Activated CD8-positive, alpha-beta T cell treated with anti-CD3 and anti-CD28 coated beads for 36 hours (primary cell): ENCODE measurements at regions not wholly inside any gene's neighbourhood (a gene's known extent, or its start where the extent isn't known, plus 50 kb on each side); places are given as distances from the start of the nearest gene placed in this dataset.

Source experiments
- ATAC-seq: fragments of 200-7000 bp; cut with Tn5 transposase; one replicate; pipeline ENCODE4 v1.10.0; 2021; ENCODE audit warnings: mild to moderate bottlenecking, moderate library complexity
- CTCF ChIA-PET: fragments of 350-600 bp; sonication (Branson Sonifier 250); formaldehyde crosslinking; loops from one replicate; lab custom pipeline; 2021; ENCODE audit warnings: antibody characterized with exemption; lab: Charles Lee
- POLR2A ChIA-PET: fragments of 350-600 bp; sonication (Branson Sonifier 250); formaldehyde crosslinking; loops from one replicate; lab custom pipeline; 2021; ENCODE audit warnings: antibody characterized with exemption; lab: Charles Lee
- DNase-seq: peaks from one replicate; pipeline ENCODE4 v3.0.0-alpha.2; 2020
- H3K27ac Mint-ChIP-seq: one replicate; pipeline ENCODE4 v1.8.0; 2021; ENCODE audit warnings: mild to moderate bottlenecking, mixed read lengths
- H3K27me3 Mint-ChIP-seq: one replicate; pipeline ENCODE4 v1.8.0; 2021; ENCODE audit warnings: mixed read lengths
- H3K36me3 Mint-ChIP-seq: one replicate; pipeline ENCODE4 v1.8.0; 2021; ENCODE audit warnings: low read depth, mixed read lengths
- H3K4me1 Mint-ChIP-seq: one replicate; pipeline ENCODE4 v1.8.0; 2021; ENCODE audit warnings: low read depth, mixed read lengths
- H3K4me3 Mint-ChIP-seq: one replicate; pipeline ENCODE4 v1.8.0; 2021; ENCODE audit warnings: mild to moderate bottlenecking, moderate library complexity, mixed read lengths
- H3K9me3 Mint-ChIP-seq: one replicate; pipeline ENCODE4 v1.8.0; 2021; ENCODE audit warnings: mixed read lengths
- intact Hi-C: fragments of 100-400 bp; cut with micrococcal nuclease; formaldehyde crosslinking; loops from one replicate; pipeline ENCODE4 v1.10.0; 2022
- TF ChIP-seq, protein P1 (sequence below): fragments of 200-600 bp; IDR thresholded peaks from one replicate; pipeline ENCODE4 v1.8.0; 2022; ENCODE audit warnings: antibody characterized with exemption, mild to moderate bottlenecking

DNA sequence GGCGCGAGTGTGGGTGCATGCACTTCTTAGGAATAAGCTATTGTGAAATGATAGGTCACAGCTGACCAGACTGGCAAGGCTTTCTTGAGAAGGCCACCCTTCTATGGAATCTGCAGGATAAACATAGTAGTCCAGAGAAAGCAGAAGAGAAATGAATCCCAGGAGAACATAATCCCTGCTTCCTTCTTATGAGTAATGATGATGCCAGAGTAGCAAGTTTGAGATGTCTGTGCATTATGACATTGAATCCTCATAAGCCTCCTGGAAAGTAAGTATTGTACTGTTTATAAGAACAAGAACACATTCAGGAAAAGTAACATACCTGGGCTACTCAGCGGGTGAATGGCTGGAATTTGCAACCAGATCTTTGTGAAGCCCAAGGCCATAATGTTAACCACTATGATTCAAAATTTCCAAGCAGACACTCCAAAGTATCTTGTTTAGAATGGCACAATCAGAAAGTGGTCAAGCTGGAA lies 272.1 kb upstream of the HS3ST1 start:
- DNase-seq (no peak), ATAC-seq (no peak)
- no peaks in the 10 kb centered on the region for H3K9me3 Mint-ChIP-seq
- H3K27me3 Mint-ChIP-seq, result no peaks in the 10 kb centered on the region
- no peak overlapping the region for H3K27ac Mint-ChIP-seq
- H3K4me3 Mint-ChIP-seq, result no peak overlapping the region
- TF ChIP-seq, protein P1, sequence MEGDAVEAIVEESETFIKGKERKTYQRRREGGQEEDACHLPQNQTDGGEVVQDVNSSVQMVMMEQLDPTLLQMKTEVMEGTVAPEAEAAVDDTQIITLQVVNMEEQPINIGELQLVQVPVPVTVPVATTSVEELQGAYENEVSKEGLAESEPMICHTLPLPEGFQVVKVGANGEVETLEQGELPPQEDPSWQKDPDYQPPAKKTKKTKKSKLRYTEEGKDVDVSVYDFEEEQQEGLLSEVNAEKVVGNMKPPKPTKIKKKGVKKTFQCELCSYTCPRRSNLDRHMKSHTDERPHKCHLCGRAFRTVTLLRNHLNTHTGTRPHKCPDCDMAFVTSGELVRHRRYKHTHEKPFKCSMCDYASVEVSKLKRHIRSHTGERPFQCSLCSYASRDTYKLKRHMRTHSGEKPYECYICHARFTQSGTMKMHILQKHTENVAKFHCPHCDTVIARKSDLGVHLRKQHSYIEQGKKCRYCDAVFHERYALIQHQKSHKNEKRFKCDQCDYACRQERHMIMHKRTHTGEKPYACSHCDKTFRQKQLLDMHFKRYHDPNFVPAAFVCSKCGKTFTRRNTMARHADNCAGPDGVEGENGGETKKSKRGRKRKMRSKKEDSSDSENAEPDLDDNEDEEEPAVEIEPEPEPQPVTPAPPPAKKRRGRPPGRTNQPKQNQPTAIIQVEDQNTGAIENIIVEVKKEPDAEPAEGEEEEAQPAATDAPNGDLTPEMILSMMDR, result no peak
- intact Hi-C loops, result no loop called here
- H3K4me1 Mint-ChIP-seq, result no peaks in the 10 kb centered on the region
- no peaks in the 10 kb centered on the region for H3K36me3 Mint-ChIP-seq
- ChIA-PET CTCF (no interaction called here), POLR2A (interaction anchor here (0.6 kb wide), 1 partner anchor 416 kb away, joined by 4 read pairs; no protein-coding TSS in a partner anchor)

DNA sequence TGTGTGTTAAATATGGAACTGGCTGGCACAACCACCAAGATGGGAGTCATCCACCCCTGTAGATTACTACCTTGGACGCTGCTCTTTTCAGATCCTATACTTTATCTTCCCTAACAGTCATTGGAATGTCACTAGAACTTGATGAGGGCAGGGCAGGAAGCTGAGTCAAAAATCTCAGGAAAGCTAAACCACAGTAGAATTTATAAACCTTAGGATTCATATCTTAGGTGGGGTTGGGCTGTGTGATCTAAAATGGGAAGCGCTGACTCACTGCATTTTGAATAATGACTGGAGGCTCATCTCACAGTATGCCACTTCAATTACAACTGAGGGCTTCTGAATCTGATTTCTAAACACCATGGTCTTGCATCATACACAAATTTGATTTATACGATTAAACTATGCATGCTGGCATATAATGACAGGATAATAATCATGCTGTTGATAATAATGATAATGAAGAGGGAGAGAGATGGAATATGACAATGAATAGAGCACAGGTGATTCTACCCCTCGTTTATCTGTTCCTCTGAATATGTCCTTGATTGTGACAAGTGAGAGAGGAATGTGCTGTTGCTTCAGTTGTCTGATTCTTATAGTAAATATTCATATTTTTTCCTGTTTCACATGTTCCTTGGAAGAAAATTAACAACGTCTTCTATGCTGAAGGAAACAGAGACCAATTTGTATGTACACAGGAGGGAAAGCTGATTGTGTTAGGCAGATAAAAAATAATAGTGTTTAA lies 270.3 kb upstream of the HS3ST1 start:
- TF ChIP-seq, protein P1, result no peak
- no peak for DNase-seq
- H3K4me1 Mint-ChIP-seq, result no peaks in the 10 kb centered on the region
- ChIA-PET POLR2A (interaction anchor here (0.7 kb wide), 1 partner anchor 1394 kb away, joined by 3 read pairs; no protein-coding TSS in a partner anchor), CTCF (no interaction called here)
- H3K36me3 Mint-ChIP-seq, result no peaks in the 10 kb centered on the region
- intact Hi-C loops, result no loop called here
- no peak for ATAC-seq
- H3K4me3 Mint-ChIP-seq, result no peak overlapping the region
- H3K27me3 Mint-ChIP-seq, result no peaks in the 10 kb centered on the region
- H3K9me3 Mint-ChIP-seq, result peaks cover 3% of the 10 kb centered on the region
- no peak overlapping the region for H3K27ac Mint-ChIP-seq

DNA sequence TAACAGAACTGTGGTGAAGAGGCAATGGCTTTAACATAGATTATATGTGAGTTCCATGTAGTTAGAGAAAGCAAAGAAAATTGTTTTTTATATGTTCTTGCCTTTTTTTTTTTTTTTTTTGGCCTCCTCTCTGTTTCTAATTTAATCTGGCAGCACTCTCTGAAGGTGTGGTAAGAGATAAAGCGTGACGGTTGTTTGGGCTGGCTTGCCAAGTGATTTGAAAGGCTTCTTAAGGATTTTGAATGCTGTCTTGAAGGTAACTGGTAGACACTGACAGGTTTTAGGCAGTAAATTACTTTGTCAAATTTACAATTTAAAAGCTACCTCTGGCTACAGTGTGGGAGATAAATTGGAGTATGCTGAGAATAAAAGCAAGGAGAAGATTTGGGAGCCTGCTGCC lies 269.3 kb upstream of the HS3ST1 start:
- no peaks in the 10 kb centered on the region for H3K27me3 Mint-ChIP-seq
- TF ChIP-seq, protein P1, result no peak
- H3K9me3 Mint-ChIP-seq, result peaks cover 8% of the 10 kb centered on the region
- POLR2A ChIA-PET, result interaction anchor here (0.7 kb wide), 1 partner anchor 1393 kb away, joined by 3 read pairs; no protein-coding TSS in a partner anchor
- H3K36me3 Mint-ChIP-seq, result no peaks in the 10 kb centered on the region
- CTCF ChIA-PET, result no interaction called here
- intact Hi-C loops, result no loop called here
- DNase-seq (no peak), ATAC-seq (no peak)
- H3K27ac Mint-ChIP-seq, result no peak overlapping the region
- H3K4me1 Mint-ChIP-seq, result no peaks in the 10 kb centered on the region
- no peak overlapping the region for H3K4me3 Mint-ChIP-seq

DNA sequence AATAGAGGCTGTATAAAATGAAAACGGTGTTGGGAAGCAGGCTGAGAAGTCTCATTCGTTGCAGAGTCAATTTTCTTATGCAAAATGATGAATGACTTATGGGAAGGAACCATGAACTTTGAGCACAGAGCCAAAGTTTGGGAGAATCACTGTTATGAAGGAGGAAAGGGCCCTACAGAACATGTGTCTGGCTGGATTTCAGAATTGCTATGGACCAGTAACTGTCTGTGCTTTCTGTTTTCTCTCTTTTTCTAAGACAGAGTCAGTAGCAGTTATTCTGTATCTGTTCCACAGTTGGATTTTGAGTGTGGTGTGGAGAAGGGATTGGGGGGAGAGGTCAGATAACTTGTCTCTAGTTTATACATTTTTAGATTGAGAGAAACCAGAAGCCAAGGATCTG lies 265.0 kb upstream of the HS3ST1 start:
- no peak overlapping the region for H3K27ac Mint-ChIP-seq
- no peaks in the 10 kb centered on the region for H3K4me1 Mint-ChIP-seq
- CTCF ChIA-PET, result no interaction called here
- no peak overlapping the region for H3K4me3 Mint-ChIP-seq
- H3K36me3 Mint-ChIP-seq, result no peaks in the 10 kb centered on the region
- ATAC-seq (no peak), DNase-seq (no peak)
- H3K27me3 Mint-ChIP-seq, result no peaks in the 10 kb centered on the region
- POLR2A ChIA-PET, result interaction anchor here (0.6 kb wide), 1 partner anchor 30 kb away, joined by 3 read pairs; no protein-coding TSS in a partner anchor
- TF ChIP-seq, protein P1, result no peak
- peaks cover 8% of the 10 kb centered on the region for H3K9me3 Mint-ChIP-seq
- intact Hi-C loops, result no loop called here

DNA sequence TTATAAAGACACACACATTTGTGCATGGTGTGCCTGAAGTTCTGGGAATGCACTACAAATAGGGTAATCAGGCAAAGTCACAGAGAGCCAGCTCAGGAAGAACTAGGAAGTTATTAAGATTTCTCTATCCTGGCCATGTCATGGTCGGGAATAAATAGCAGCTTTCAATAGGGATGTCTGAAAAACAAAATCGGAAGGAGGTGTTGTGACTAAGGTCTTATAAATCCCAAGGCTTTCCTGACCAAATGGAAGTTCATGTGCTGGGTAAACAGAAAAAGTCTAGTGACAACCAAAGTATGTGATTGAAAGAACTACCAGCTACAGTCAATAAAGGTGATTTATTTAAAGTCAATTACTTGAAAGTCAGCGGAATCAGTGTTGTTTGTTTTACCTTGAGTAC lies 262.5 kb upstream of the HS3ST1 start:
- Mint-ChIP-seq H3K27me3 (peaks cover 2% of the 10 kb centered on the region), H3K36me3 (no peaks in the 10 kb centered on the region), H3K27ac (no peak overlapping the region), H3K9me3 (peaks cover 9% of the 10 kb centered on the region), H3K4me1 (no peaks in the 10 kb centered on the region), H3K4me3 (no peak overlapping the region)
- intact Hi-C loops, result no loop called here
- TF ChIP-seq, protein P1, result no peak
- ChIA-PET POLR2A (interaction anchor here (0.6 kb wide), 1 partner anchor 24 kb away, joined by 3 read pairs; no protein-coding TSS in a partner anchor), CTCF (no interaction called here)
- ATAC-seq, result no peak
- no peak for DNase-seq
